Medulla oblongata (tissue), 1 donor: ENCODE measurements at regions not wholly inside any gene's neighbourhood (a gene's known extent, or its start where the extent isn't known, plus 50 kb on each side); places are given as distances from the start of the nearest gene placed in this dataset.
"Not testable (repeated sequence)": the region's sequence is repeated elsewhere in the genome, so short reads cannot be mapped to it uniquely, and the experiment has no call there.

ENCODE experiments used
- DNase-seq: peaks from one replicate; pipeline ENCODE4 v3.0.0-alpha.2; 2015; ENCODE audit errors: extremely low spot score

GRCh38 chr9:134561427-134562145 is 80.0 kb upstream of the COL5A1 start:
- no peak for DNase-seq

- no peak for DNase-seq
These were observed 79.3 kb upstream of the COL5A1 start for GRCh38 chr9:134562146-134562849.

GRCh38 chr9:134563397-134563796 is 78.2 kb upstream of the COL5A1 start:
- DNase-seq: no peak

GRCh38 chr9:134564431-134565170 is 77.0 kb upstream of the COL5A1 start:
- no peak for DNase-seq

GRCh38 chr9:134565316-134565915 is 76.2 kb upstream of the COL5A1 start:
- no peak for DNase-seq

GRCh38 chr9:134566196-134566847 is 75.3 kb upstream of the COL5A1 start:
- no peak for DNase-seq

GRCh38 chr9:134566936-134567335 is 74.7 kb upstream of the COL5A1 start:
- DNase-seq: no peak

GRCh38 chr9:134568116-134568515 is 73.5 kb upstream of the COL5A1 start:
- no peak for DNase-seq

GRCh38 chr9:134568811-134569210 is 72.8 kb upstream of the COL5A1 start:
- DNase-seq: no peak

GRCh38 chr9:134569626-134570025 is 72.0 kb upstream of the COL5A1 start:
- DNase-seq: no peak

GRCh38 chr9:134570151-134570621 is 71.4 kb upstream of the COL5A1 start:
- no peak for DNase-seq

- DNase-seq: no peak
These were observed 70.8 kb upstream of the COL5A1 start for GRCh38 chr9:134570711-134571325.

- DNase-seq: no peak
These were observed 70.2 kb upstream of the COL5A1 start for GRCh38 chr9:134571326-134571931.

- no peak for DNase-seq
These were observed 69.4 kb upstream of the COL5A1 start for GRCh38 chr9:134571946-134572917.

- DNase-seq: not testable (repeated sequence)
These were observed 66.9 kb upstream of the COL5A1 start for GRCh38 chr9:134574686-134575085.

- no peak for DNase-seq
These were observed 66.3 kb upstream of the COL5A1 start for GRCh38 chr9:134575103-134575900.

- DNase-seq: no peak
These were observed 65.8 kb upstream of the COL5A1 start for GRCh38 chr9:134575901-134576176.

GRCh38 chr9:134585021-134585561 is 56.5 kb upstream of the COL5A1 start:
- DNase-seq: no peak
